OCI-LY1 (cell line): ENCODE measurements at regions not wholly inside any gene's neighbourhood (a gene's known extent, or its start where the extent isn't known, plus 50 kb on each side); places are given as distances from the start of the nearest gene placed in this dataset.

Source experiments
- H2AFZ ChIP-seq: fragments of 200-600 bp; sonication (generic), shearing (Covaris generic); 2 replicates; pipeline ENCODE4 v1.6.0; 2014; ENCODE audit warnings: antibody characterized with exemption, mild to moderate bottlenecking, low read length
- H3F3A ChIP-seq: fragments of 200-600 bp; sonication (generic), shearing (Covaris generic); 2 replicates; pipeline ENCODE4 v1.6.0; 2014; ENCODE audit warnings: mild to moderate bottlenecking, antibody characterized with exemption, low read length, moderate library complexity; ENCODE audit not compliant: insufficient read depth
- H3K27ac ChIP-seq: fragments of 200-600 bp; sonication (generic); 2 replicates; pipeline ENCODE4 v1.5.1; 2014; ENCODE audit warnings: low read length, mixed run types, mild to moderate bottlenecking, low read depth; ENCODE audit not compliant: poor library complexity, severe bottlenecking
- H3K27me3 ChIP-seq: fragments of 200-600 bp; sonication (generic); 2 replicates; pipeline ENCODE4 v1.6.0; 2014; ENCODE audit warnings: antibody characterized with exemption, mild to moderate bottlenecking, low read length, moderate library complexity; ENCODE audit not compliant: insufficient read depth
- H3K36me3 ChIP-seq: fragments of 200-600 bp; sonication (generic); 2 replicates; pipeline ENCODE4 v1.6.1; 2014; ENCODE audit warnings: mild to moderate bottlenecking, antibody characterized with exemption, low read length, moderate library complexity, mixed read lengths; ENCODE audit not compliant: insufficient read depth
- H3K4me1 ChIP-seq: fragments of 200-600 bp; sonication (generic); 2 replicates; pipeline ENCODE4 v1.5.1; 2014; ENCODE audit warnings: mild to moderate bottlenecking, low read length, moderate library complexity; ENCODE audit not compliant: insufficient read depth, severe bottlenecking
- H3K4me2 ChIP-seq: fragments of 200-600 bp; sonication (generic), shearing (Covaris generic); 2 replicates; pipeline ENCODE4 v1.6.1; 2014; ENCODE audit warnings: low read length
- H3K4me3 ChIP-seq: fragments of 200-600 bp; sonication (generic); 2 replicates; pipeline ENCODE4 v1.5.1; 2014; ENCODE audit warnings: low read length, low read depth, mild to moderate bottlenecking, mixed read lengths; ENCODE audit not compliant: poor library complexity, severe bottlenecking
- H3K79me2 ChIP-seq: fragments of 200-600 bp; shearing (Covaris generic); 2 replicates; pipeline ENCODE4 v1.6.1; 2016; ENCODE audit warnings: mixed run types, low read length, mixed read lengths; ENCODE audit not compliant: insufficient read depth
- H3K9ac ChIP-seq: fragments of 200-600 bp; sonication (generic), shearing (Covaris generic); 2 replicates; pipeline ENCODE4 v1.6.1; 2014; ENCODE audit warnings: mild to moderate bottlenecking, low read length, mixed read lengths
- H3K9me2 ChIP-seq: fragments of 200-600 bp; sonication (generic), shearing (Covaris generic); 2 replicates; pipeline ENCODE4 v1.6.1; 2014; ENCODE audit warnings: low read depth, mild to moderate bottlenecking, low read length, mixed read lengths
- H3K9me3 ChIP-seq: fragments of 200-600 bp; shearing (Covaris generic); 2 replicates; pipeline ENCODE4 v1.6.1; 2014; ENCODE audit warnings: low read length, mixed read lengths
- H4K20me1 ChIP-seq: fragments of 200-600 bp; sonication (generic), shearing (Covaris generic); 2 replicates; pipeline ENCODE4 v1.6.0; 2016; ENCODE audit warnings: mild to moderate bottlenecking, low read length; ENCODE audit not compliant: insufficient read depth
- EZH2 ChIP-seq: fragments of 200-600 bp; sonication (generic), shearing (Covaris generic); IDR thresholded peaks from 2 replicates; pipeline ENCODE4 v1.8.0; 2017; ENCODE audit warnings: borderline replicate concordance, mixed run types, mild to moderate bottlenecking, antibody characterized with exemption, low read length, moderate library complexity, mixed read lengths
- TF ChIP-seq, protein P1 (sequence below): fragments of 200-600 bp; sonication (generic), shearing (Covaris generic); IDR thresholded peaks from 2 replicates; pipeline ENCODE4 v1.5.1; 2017; ENCODE audit warnings: mild to moderate bottlenecking, antibody characterized with exemption, low read length, moderate library complexity, mixed read lengths

DNA sequence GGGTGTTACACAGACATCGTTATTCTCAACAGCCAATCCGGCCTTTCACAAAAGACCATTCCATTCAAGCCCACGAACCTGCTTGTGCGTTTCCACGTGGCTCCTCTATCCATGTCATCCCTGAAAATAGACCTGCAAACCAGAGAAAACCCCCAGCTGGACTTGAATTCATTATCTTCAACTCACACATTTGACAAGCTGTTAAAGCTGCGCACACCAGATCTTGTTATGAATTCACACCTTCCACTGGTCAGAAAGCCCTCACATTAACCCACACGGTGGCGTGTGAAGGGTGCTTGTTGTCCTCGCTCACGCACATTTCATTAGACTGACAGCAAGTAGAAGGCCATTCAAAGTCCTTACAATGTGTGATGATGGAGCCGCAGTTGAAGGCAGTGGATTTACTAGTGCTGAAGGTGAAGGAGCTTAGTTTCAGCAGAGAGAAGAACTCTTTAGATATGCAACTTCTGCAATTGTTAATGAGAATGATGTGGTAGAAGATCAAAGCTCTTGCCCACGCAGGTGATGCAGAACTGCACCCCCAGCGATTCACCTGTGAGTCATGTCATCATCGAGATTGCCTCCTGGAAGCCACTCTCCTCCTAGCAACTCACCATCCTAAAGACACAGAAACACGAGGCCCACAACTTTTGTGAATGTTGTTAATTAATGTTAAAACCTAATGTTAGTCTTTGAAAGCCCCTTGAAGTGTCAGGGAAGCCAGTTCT is 224.8 kb upstream of the SOX11 start:
- no peak for TF ChIP-seq EZH2
- TF ChIP-seq, protein P1, sequence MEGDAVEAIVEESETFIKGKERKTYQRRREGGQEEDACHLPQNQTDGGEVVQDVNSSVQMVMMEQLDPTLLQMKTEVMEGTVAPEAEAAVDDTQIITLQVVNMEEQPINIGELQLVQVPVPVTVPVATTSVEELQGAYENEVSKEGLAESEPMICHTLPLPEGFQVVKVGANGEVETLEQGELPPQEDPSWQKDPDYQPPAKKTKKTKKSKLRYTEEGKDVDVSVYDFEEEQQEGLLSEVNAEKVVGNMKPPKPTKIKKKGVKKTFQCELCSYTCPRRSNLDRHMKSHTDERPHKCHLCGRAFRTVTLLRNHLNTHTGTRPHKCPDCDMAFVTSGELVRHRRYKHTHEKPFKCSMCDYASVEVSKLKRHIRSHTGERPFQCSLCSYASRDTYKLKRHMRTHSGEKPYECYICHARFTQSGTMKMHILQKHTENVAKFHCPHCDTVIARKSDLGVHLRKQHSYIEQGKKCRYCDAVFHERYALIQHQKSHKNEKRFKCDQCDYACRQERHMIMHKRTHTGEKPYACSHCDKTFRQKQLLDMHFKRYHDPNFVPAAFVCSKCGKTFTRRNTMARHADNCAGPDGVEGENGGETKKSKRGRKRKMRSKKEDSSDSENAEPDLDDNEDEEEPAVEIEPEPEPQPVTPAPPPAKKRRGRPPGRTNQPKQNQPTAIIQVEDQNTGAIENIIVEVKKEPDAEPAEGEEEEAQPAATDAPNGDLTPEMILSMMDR, result no peak
- Histone ChIP-seq H3K27ac (no peak overlapping the region), H3K9me3 (no peaks in the 10 kb centered on the region), H3K9ac (no peak overlapping the region), H3K27me3 (no peaks in the 10 kb centered on the region), H3K9me2 (no peaks in the 10 kb centered on the region), H3K4me2 (no peak overlapping the region), H3K4me1 (no peaks in the 10 kb centered on the region), H4K20me1 (no peaks in the 10 kb centered on the region), H3K79me2 (no peaks in the 10 kb centered on the region), H3F3A (no peaks in the 10 kb centered on the region), H3K36me3 (no peaks in the 10 kb centered on the region), H2AFZ (no peak overlapping the region), H3K4me3 (no peak overlapping the region)

DNA sequence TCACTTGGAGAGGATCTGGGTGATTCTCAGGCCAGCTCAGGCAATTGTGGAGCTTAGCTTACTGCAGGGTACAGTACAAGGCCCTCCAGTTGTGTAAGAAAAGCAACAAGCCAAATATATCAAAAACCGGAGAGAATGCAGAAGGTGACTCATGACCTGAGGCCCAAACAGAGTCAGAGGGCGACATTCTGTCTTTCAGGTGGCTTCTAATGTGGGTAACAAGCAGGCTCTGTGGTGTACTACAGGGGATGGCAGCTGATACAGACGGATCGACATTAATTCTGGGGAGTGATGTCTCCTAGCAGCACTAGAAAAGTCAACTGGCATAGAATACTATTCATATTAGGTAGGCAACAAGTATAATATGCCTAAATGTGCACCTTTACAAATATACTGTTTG is 219.5 kb upstream of the SOX11 start:
- H3K4me2 ChIP-seq, result no peak overlapping the region
- H3F3A ChIP-seq, result no peaks in the 10 kb centered on the region
- H3K9me3 ChIP-seq, result no peaks in the 10 kb centered on the region
- 0 out of 2 replicates have a peak, but pooled peaks cover 3% of the 10 kb centered on the region for H3K27me3 ChIP-seq
- no peaks in the 10 kb centered on the region for H3K9me2 ChIP-seq
- no peak overlapping the region for H3K9ac ChIP-seq
- H3K79me2 ChIP-seq, result no peaks in the 10 kb centered on the region
- no peaks in the 10 kb centered on the region for H3K36me3 ChIP-seq
- no peaks in the 10 kb centered on the region for H4K20me1 ChIP-seq
- no peaks in the 10 kb centered on the region for H3K4me1 ChIP-seq
- no peak overlapping the region for H3K4me3 ChIP-seq
- no peak overlapping the region for H3K27ac ChIP-seq
- TF ChIP-seq EZH2, result no peak
- TF ChIP-seq, protein P1, result no peak
- H2AFZ ChIP-seq, result no peak overlapping the region

DNA sequence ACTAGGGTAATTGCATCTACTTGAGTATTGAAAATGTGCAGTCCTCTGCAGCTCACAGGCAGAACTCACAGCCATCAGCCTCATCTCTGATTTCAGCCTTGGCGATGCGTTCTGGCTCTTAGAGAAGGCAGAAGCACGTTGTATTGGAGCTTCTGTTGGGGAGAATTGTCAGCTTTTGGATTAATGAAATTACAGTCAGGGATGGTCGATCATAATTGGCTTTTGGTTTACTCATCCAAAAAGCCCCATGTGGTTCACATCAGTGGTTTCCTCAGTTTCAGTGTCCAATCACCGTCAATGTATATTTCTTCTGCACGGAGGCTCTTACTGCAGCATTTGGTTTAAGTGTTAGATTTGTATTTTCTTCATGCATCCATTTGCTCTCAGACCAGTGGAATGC is 218.5 kb upstream of the SOX11 start:
- H3F3A ChIP-seq, result no peaks in the 10 kb centered on the region
- no peaks in the 10 kb centered on the region for H3K9me3 ChIP-seq
- no peaks in the 10 kb centered on the region for H3K79me2 ChIP-seq
- TF ChIP-seq, protein P1, result no peak
- no peak for TF ChIP-seq EZH2
- H4K20me1 ChIP-seq, result no peaks in the 10 kb centered on the region
- H3K27ac ChIP-seq, result no peak overlapping the region
- H3K9ac ChIP-seq, result no peak overlapping the region
- no peak overlapping the region for H2AFZ ChIP-seq
- H3K9me2 ChIP-seq, result no peaks in the 10 kb centered on the region
- H3K27me3 ChIP-seq, result 0 out of 2 replicates have a peak, but pooled peaks cover 3% of the 10 kb centered on the region
- H3K4me1 ChIP-seq, result no peaks in the 10 kb centered on the region
- no peak overlapping the region for H3K4me2 ChIP-seq
- H3K4me3 ChIP-seq, result no peak overlapping the region
- no peaks in the 10 kb centered on the region for H3K36me3 ChIP-seq
